Panc1 (cell line): ENCODE measurements at regions not wholly inside any gene's neighbourhood (a gene's known extent, or its start where the extent isn't known, plus 50 kb on each side); places are given as distances from the start of the nearest gene placed in this dataset.

ENCODE experiments used
- CTCF ChIP-seq: fragments of 450-650 bp; IDR thresholded peaks from 2 replicates; pipeline ENCODE4 v1.5.1; 2017; ENCODE audit warnings: mild to moderate bottlenecking
- POLR2AphosphoS5 ChIP-seq: IDR thresholded peaks from 2 replicates; pipeline ENCODE4 v1.6.1; 2012; ENCODE audit warnings: mild to moderate bottlenecking, low read depth, low read length, moderate library complexity
- REST ChIP-seq, 2 experiments: IDR thresholded peaks; 2 replicates each; pipeline ENCODE4 v1.6.1; 2011 to 2012; ENCODE audit warnings: low read depth in 2 of 2, control low read depth in 1 of 2, low read length in 1 of 2, mild to moderate bottlenecking in 1 of 2, moderate library complexity in 1 of 2; ENCODE audit not compliant: insufficient read depth in 1 of 2
- SIN3A ChIP-seq: IDR thresholded peaks from 2 replicates; pipeline ENCODE4 v1.6.1; 2012; ENCODE audit warnings: low read depth, mild to moderate bottlenecking, low read length, moderate library complexity, borderline replicate concordance; ENCODE audit not compliant: insufficient read depth
- TCF7L2 ChIP-seq: IDR thresholded peaks from 2 replicates; pipeline ENCODE4 v1.6.1; 2011; ENCODE audit warnings: mild to moderate bottlenecking, low read depth, low read length, inconsistent platforms

- TF ChIP-seq TCF7L2 = no peak
- no peak for TF ChIP-seq CTCF
- TF ChIP-seq POLR2AphosphoS5 = no peak
- TF ChIP-seq REST (IDR thresholded peaks at IDR 0.05; ENCODE audit: insufficient read depth in 1 of 2, low read depth in 2 of 2, low read length in 1 of 2) = no peak
- TF ChIP-seq SIN3A = no peak
Measured at GRCh38 chr13:103976371-103976770, 910.2 kb upstream of the SLC10A2 start.
